GM20000 (cell line): ENCODE measurements at regions not wholly inside any gene's neighbourhood (a gene's known extent, or its start where the extent isn't known, plus 50 kb on each side); places are given as distances from the start of the nearest gene placed in this dataset.
"Not testable (repeated sequence)": the region's sequence is repeated elsewhere in the genome, so short reads cannot be mapped to it uniquely, and the experiment has no call there.

Source experiments
- DNase-seq: peaks from one replicate; pipeline ENCODE4 v3.0.0; 2012; ENCODE audit warnings: low spot score
- CTCF ChIP-seq: IDR thresholded peaks from 2 replicates; pipeline ENCODE4 v1.5.1; 2012; ENCODE audit warnings: mild to moderate bottlenecking, control low read depth; ENCODE audit errors: extremely low read depth, missing control alignments

DNA sequence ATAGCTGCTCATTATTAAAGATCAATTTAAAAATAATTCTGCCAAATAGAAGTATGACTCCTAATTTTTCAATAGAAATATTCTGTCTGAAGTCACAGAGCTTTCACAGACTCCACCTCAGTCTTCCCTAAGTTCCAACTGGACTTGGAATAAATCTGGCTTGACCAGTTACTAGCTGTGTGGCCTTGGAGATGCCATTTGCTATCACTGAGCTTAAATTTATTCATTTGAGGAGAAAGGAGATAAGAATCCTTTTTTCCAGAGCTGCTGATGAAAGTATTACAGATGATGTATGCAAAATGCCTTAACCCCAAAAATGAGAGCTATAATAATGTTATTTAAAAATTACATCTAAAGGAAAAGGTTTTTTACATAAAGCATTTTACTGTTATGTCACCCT lies 125.0 kb downstream of the GJA1 start:
- TF ChIP-seq CTCF, result no peak
- no peak for DNase-seq

GRCh38 chr6:121563286-121563685 lies 127.8 kb downstream of the GJA1 start:
- DNase-seq, result no peak
- TF ChIP-seq CTCF, result no peak

DNA sequence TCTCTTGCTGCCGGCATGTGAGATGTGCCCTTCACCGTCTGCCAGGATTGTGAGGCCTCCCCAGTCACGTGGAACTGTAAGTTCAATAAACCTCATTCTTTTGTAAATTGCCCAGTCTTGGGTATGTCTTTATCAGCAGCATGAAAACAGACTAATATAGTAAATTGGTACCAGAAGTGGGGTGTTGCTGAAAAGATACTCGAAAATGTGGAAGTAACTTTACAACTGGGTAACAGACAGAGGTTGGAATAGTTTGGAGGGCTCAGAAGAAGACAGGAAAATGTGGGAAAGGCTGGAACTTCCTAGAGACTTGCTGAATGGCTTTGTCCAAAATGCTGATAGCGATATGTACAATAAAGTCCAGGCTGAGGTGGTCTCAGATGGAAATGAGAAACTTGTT lies 129.1 kb downstream of the GJA1 start:
- not testable (repeated sequence) for DNase-seq

DNA sequence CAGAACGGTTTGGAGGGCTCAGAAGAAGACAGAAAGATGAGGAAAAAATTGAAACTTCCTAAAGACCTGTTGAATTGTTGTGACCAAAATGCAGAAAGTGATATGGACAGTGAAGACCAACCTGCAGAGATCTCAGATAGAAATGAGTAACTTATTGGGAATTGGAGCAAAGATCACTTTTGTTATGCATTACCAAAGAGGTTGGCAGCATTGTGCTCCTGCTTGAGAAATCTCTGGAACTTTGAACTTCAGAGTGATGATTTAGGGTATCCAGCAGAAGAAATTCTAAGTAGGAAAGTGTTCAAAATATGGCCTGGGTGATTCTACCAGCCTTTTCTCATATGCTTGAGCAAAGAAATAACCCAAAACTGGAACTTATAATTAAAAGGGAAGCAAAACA lies 136.0 kb downstream of the GJA1 start:
- no peak for TF ChIP-seq CTCF
- DNase-seq, result no peak

GRCh38 chr6:121573481-121573880 lies 138.0 kb downstream of the GJA1 start:
- no peak for TF ChIP-seq CTCF
- DNase-seq, result no peak

DNA sequence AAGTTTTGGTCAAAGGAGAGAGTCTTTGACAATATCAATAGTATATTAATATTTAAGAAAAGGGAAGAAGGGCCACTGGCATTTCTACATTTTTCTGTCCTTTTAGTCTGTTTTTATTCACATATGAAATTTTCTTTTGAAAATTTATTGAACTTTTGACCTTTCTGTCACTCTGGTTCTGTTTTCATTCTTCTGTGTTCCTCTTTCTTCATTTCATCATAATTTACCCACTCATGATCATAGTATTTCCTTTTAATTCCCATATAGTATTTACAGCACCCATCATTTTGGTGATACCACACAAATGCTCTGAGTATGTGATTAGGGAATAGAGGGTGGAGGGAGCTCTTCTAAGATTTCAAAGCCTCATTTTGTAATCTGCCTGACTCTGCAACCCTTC lies 142.8 kb downstream of the GJA1 start:
- DNase-seq, result no peak
- no peak for TF ChIP-seq CTCF

- no peak for TF ChIP-seq CTCF
- DNase-seq, result no peak
Measured at GRCh38 chr6:121579478-121579877, 144.0 kb downstream of the GJA1 start.

DNA sequence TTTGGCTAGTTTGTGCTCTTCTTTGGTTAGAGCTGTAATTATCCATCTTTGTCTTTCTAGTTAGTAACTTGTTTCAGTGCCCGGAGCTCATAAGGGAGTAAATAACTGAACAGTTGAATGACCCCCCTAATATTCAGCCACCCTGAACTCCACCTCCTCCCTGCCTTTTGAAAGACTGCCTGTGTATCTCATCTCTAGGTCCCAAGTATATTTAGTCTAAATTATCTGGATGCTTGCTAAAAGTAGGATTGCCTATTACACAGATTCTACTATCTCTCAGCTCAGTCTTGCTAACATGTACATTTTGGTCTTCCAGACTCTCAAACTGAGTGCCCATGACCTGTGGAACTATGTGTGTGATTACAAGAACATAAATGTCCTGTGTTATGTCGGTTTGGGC lies 145.9 kb downstream of the GJA1 start:
- no peak for DNase-seq
- TF ChIP-seq CTCF, result no peak
